ENCODE measurements at regions not wholly inside any gene's neighbourhood (a gene's known extent, or its start where the extent isn't known, plus 50 kb on each side); places are given as distances from the start of the nearest gene placed in this dataset.
"Not testable (repeated sequence)": the region's sequence is repeated elsewhere in the genome, so short reads cannot be mapped to it uniquely, and the experiment has no call there.

DNA sequence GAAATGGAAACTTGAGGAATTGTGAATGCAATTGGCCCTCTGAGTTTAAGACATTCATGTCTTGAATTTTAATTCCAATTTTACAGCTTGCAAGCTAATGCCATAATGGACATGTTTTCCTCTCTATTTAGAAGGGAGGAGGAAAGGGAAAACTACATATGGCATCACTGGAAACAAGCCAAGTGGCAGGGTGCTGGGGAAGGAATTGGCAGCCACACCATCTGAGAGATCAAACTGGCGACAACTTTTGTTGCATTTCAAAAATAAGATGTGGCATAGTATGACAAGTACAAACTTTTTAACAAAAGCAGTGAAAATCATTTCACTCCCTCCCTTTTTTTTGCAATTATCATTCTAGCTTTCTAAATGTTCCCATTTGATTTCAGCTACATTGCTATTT lies 615.6 kb downstream of the CENPC start:
- DNase-seq (ENCODE audit: low spot score): no peak

DNA sequence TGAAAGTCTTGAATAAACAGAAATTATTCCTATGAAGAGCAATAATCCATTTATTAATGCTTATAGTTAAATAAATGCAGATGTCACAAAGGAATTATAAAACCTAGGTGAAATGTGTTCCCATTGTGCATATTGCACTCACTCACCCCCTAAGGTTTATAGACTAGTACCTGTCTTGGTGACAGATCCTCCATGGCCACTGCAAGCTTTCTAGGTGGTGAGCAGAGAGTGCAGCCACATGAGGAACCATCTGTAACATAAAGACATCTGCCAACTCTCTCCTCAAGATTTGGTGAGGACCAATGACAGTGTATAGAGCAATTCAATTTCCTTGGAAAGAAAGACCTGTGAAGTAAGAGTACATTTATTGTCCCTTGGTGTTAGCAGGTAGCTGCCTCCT lies 616.4 kb downstream of the CENPC start:
- not testable (repeated sequence) for DNase-seq (ENCODE audit: low spot score)

DNA sequence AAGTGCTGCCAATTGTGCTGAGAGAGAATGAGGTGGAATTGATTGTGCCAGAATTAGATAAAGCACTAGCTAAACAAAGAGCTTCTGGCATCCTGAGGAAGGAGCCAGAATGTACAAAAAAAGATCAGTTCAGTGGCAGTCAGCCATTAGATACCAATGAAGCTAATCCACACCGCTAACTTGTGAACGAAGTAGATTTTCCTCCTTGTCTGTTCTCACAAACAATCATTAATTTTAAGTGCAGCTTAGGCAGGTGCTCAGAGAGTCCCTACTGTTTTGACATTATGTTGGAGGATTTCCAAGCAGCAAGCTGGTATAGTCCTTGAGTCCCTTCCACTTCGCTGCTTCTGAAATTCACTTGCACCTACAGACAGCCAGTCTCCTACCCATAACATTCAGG lies 617.4 kb downstream of the CENPC start:
- DNase-seq (ENCODE audit: low spot score): no peak

DNA sequence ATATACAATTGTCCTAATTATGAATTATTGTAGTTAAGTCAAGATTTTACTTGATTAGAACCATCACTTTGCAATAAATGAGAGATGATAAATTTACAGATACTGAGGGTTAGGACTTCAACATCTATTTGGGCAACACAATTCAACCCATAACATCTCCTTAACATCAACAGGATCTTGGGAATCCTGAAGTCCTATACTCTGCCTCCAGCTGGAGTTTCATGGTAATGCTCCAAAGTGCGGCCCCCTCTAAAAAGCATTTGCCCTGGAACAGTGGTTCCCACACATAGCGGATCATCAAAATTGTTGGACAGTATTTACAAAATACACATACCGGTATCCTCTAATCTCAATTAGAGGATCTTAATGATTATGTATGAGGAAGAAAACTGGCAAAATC lies 618.6 kb downstream of the CENPC start:
- no peak for DNase-seq (ENCODE audit: low spot score)

DNA sequence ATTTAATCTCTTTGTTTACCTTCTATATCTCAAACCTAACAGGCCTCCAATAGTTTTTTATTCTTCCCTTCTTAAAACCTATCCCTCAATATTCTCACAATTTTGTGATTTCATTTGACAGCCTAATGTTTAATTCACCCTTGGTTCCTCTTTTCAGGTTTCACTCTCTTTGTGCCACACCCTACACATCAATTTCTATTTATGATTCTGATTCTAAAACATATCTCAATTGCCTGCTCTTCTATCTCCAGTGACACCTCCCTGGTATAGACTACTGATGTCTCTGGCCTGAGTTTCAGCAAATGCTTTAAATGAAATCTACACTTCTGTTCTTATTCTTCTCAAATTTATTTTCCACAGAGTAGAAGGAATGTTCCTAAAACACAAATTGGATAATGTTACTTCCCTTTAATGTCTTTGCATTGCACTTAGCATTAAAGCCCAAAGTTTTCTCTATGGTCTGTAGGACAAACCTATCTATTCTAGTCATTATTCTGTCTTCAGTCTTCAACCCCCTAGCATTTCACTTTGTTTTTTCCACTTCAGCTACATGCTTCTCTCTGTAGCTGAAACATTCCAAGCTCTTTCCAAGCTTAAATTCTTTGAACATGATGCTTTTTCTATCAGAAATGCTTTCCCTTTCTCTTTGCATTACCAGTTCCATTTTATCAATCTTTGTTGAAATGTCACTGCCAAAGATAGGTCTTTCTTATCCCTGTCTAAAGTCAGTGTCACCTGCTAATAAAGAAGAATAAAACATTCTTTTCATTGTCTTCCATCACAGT lies 622.0 kb downstream of the CENPC start:
- DNase-seq (ENCODE audit: low spot score): no peak

DNA sequence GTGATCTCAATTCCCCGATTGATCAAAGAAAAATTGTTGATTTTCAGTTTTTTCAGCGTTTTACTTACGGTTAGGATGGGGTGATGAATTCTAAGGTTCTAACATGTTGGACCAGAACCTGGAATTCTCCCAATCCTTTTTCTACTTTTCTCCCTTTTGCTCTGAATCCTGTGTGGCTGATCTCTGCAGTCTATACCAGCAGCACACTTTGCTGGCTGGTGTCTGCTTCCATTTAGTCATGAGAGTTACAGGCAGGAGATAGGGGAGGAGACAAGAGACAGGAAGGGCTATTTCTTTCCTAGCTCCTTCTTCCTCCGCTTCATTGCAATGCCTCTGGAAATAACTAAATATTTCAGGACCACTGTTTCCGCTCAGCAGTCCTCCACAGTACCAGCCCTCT lies 623.9 kb downstream of the CENPC start:
- no peak for DNase-seq (ENCODE audit: low spot score)

DNA sequence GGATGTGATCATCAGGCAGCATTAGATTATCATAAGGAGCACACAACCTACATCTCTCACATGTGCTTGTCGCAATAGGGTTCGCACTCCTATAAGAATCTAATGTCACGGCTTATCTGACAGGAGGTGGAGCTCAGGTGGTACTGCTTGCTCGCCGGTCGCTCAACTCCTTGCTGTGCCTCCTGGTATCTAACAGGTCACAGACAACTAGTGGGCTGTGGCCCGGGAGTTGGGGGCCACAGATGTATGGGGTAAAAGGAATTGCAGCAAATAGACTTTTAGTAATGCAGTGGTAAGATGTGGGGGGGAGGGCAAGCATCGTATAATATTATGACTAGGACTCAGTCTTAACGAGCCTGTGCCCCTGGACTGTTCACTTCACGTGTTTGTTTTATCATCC lies 624.8 kb downstream of the CENPC start:
- DNase-seq (ENCODE audit: low spot score): no peak

DNA sequence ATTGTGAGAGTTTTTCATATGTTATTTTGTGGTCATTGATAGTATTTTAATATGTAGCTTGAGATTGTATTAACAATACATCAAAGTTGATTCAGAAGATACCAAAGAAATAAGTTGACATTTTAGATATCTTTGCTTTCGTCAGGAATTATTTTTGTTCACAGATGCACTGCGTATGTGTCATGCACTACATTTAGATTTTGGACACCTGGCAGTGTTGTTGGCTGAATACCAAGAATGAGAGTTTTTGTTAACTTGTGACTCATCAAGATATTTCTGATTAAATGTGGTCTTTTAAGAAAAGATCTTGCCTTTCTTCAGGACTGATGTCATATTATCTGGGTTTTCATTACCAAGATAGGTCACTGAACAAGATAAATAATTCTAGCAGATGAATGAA lies 633.4 kb downstream of the CENPC start:
- DNase-seq (ENCODE audit: low spot score): no peak

DNA sequence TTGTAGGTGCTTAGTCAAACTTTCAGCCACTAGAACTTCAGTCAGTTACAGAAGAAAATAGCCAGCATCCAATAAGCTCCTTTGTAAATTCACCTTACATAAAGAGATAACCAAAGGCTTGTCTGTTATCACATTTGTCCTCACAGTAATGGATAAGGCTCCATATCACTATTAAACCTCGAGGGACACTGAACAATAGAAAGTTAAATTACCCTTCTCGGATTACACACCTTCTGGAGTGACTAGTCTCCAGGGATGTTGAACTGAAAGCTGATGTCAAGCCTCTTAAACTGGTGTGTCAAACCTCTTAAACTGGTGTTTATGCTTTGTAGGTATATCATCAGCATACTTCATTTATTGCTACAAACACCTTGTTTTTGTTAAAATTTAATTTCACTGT lies 639.0 kb downstream of the CENPC start:
- DNase-seq (ENCODE audit: low spot score): no peak

DNA sequence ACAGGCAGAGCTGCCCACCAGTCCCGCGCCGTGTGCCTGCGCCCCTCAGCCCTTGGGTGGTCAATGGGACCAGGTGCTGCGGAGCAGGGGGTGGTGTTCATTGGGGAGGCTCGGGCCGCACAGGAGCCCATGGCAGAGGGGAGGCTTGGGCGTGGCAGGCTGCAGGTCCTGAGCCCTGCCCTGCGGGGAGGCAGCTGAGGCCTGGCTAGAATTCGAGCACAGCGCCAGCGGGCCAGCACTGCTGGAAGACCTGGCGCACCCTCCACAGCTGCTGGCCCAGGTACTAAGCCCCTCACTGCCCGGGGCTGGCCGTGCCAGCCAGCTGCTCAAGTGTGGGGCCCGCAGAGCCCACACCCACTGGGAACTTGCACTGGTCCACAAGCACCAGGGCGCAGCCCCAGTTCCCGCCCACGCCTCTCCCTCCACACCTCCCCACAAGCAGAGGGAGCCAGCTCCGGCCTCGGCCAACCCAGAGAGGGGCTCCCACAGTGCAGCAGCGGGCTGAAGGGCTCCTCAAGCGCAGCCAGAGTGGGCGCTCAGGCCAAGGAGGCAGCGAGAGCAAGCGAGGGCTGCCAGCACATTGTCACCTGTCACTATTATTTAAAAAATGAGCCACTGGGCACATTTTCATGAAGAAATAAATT lies 645.8 kb downstream of the CENPC start:
- DNase-seq (ENCODE audit: low spot score): no peak

DNA sequence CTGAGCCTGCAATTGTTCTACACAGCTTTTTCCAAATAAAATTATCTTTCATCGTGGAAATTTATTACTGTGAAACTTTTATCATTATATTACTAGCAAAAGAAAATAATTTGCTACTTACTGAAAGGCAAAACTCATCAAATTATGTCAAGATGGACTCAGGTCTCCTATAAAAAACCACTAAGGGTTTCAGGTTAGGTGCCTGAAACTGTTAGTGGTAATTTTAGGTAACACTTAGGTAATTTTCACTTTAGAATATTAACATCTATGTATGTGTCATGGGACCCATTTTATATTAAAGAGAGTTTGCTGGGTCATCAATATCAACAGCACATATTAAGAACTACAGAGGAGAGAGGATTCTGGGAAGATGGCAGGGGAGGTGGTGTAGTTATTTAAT lies 651.5 kb downstream of the CENPC start:
- DNase-seq (ENCODE audit: low spot score): no peak

DNA sequence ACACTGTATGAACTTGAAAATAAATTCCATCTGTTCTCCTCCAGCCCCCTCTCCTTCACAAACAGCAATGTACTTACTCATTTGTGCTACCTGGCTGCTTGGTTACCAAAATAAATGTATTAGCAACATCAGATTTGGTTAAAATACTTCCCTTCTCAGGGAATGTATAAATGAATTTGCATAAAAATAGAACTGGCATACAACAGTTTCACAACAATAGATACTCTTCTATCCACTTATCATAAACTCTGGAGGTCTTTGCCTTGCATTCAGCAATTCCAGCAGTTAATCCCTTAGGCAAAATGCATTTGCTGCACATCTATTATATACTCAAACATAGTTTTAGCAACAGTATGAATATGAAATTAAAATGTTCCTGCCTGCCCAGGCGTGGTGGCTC lies 658.2 kb downstream of the CENPC start:
- DNase-seq (ENCODE audit: low spot score): no peak

DNA sequence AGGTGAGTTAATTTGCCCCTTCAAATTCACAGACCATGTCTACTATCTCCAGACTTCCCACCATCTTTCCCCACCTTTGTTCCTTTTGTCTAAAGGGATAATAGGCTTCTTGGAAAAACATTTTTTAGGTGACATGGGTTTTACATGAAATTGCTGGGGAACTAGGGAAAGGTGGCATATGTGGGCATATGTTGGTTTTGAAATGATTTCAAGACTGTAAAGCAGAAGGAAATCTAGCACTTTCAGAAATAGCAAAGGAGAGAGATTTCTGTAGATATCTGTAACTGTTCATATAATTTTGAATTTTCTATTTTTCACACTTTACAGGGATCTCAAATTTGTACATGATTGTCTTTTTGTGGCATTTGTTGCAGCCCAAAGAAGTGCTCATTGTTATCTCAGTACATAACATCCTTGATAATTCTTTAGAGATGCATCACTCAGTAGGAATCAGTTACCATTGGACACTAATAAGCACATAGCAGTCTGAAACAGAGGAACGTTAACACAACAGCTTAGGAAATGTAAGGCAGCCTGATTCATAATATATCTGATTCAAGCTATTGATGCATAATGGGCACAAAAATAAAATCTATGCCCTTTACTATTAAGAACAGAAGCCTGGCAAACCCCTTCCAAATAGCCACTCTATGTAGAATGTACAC lies 659.7 kb downstream of the CENPC start:
- DNase-seq (ENCODE audit: low spot score): no peak

DNA sequence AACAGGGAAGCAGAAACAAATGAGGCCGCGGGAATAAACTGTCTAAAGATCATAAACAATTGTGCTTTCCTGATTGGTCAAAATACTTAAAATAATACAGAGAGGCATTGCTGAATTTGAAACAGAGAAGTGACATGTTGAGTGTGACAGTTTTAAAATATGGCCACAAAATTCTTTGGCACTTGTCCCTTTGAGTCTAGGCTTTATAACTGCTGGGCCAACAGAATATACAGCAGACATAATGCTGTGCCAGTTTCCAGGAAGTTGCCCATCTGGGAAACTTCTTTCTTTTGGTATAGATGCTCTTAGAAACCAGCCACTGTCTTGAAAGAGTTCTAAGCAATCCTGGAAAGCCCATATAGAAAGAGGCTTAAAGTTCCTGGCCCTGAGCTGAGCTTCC lies 668.4 kb downstream of the CENPC start:
- DNase-seq (ENCODE audit: low spot score): no peak

DNA sequence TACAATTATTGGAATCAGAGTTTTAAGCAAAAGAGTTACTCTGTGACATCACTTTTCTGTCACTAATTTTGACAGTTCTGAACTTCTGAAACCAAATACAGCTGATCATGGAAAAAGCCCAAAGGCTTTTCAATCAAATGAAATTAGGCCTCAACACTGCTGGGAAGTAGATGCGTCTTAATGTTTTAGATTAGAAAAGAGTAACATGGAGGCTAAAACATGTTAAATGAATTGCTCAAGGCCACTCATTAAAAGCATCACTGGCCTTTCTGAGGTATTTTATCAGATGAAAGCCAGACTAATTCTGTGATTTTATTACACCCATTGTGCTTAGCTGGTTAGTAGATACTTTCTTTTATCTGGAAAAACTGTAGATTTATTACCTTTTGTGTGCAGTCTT lies 672.6 kb downstream of the CENPC start:
- DNase-seq (ENCODE audit: low spot score): no peak

DNA sequence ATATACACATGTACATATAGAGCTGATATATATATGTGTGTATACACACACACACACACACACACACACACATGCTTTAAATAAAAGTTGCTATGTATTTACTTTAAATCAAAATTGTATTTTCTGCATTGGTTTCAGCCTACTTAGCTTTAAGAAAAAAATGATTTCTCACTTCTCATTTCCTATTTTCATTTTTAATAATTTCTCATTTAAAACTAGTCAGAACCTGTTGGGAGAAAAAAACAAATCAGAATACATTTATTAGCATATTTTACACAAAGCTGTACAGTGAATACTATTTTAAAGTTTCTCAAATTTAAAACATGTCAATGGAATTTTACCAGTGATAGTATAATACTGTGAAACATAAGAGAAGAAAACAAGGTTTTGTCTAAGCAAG lies 681.8 kb downstream of the CENPC start:
- no peak for DNase-seq (ENCODE audit: low spot score)

DNA sequence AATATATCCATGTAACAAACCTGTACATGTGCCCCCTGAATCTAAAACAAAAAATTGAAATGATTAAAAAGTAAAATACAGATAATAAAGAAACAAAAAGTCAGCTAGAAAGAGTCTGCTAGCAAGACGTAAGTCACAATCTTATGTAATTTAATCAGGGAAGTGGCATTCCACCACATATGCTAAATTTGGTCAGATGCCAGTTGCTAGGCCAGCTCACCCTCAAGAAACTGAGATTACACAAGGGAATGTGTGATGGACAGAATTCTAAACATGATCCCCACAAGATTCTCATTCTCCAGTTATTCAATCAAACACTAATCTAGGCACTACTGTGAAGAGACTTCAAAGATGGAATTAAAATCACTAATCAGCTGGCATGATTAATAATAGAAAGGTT lies 689.3 kb downstream of the CENPC start:
- DNase-seq (ENCODE audit: low spot score): no peak

DNA sequence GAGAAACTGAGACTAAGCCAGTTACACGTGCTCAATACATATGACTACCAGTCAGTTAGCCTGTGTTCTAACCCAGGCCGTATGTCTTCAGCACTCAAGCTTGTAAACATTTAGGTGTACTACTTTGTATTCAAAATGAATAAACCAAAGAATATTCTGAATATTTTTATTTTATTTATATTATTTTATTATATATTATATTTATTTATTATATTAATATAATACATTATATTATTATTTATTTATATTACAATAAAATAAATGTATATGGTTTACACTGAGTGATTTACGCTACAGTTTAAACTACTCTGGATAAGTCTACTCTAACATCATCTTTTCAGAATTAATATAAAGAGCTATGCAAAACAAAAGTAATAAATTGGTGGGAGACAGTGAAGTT lies 691.5 kb downstream of the CENPC start:
- no peak for DNase-seq (ENCODE audit: low spot score)

DNA sequence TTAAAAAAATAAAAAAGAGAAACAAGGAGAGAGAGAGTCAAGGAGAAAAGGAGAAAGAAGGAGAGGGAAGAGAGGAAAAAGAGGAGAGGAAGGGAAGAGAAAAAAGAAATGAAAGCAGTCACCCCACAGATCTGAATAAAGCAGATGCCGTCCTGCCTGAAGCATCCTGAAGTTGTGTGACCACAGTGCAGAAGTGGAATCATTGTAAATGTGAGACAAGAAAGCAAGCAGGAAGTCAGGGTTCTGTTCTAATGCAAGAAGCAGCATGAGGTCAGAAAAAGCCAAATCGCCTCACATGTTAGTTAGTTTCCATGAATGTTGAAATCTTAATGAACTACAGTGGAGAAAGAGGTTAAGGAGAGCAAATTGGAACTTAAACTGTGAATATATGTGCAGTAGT lies 692.5 kb downstream of the CENPC start:
- DNase-seq (ENCODE audit: low spot score): no peak

DNA sequence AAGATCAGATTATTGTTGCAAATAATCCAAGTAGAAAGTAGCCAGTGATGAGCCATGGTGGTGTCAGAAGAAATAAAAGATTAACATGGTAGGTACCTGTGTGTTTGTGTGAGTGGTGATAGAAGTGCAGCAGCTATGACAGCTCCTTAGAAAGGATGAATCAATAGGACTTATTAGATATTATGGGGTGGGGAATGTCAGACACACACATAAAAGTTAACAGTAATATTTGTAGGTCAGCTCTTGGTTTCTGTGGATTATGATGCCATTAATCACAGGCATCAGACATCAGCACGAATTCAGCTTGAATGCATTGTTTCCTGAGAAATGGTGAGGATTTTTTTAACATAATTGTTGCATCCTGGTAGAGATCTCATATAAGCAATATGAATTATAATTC lies 695.7 kb downstream of the CENPC start:
- no peak for DNase-seq (ENCODE audit: low spot score)

DNA sequence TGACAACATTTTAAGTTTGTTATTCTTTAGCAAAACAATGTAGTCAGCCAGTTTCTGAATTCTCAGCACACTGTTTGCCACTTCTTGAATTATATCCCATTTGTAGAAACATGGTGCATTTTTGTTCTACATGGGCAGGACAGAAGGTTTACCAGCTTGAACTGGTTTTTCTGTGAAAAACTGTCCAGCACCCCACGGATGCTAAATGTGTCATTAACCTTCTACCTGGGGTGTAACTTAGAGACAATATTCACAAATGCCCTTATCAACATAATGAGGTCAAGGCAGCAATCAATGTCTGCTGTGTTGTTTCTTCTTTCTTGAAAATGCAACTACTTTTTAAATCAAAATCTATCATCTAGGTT lies 702.6 kb downstream of the CENPC start:
- no peak for DNase-seq (ENCODE audit: low spot score)

DNA sequence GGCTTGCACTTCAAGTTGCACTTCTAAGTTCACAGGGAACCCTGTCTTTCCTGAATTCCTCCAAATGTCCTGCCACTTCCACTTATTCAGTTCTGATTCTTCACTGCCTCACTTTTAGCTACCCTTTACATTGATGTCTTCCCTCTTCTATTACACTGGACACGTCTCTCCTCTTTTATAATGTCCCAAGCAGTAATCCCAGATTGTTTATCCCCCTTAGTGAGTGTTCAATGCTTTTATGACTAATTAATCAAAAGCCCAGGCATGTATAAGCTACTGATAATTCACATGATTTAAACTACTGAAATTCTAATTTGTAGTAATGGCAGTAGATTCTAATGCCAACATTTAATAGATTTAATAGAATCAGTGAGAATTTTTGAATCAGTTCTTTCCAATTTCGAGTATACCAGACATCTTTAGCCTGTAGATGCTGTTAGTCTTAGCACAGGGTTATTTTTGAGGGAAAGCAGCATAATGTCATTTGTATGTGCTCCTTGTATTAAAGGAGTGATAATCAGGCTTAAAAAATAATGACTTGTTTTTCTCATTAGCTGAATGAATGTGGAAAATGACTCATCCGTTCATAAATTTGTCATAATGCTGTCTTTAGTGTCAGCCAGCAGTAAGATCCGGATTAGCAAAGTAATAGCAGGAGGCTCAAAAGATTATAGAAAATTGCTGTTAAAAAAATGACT lies 703.1 kb downstream of the CENPC start:
- no peak for DNase-seq (ENCODE audit: low spot score)

DNA sequence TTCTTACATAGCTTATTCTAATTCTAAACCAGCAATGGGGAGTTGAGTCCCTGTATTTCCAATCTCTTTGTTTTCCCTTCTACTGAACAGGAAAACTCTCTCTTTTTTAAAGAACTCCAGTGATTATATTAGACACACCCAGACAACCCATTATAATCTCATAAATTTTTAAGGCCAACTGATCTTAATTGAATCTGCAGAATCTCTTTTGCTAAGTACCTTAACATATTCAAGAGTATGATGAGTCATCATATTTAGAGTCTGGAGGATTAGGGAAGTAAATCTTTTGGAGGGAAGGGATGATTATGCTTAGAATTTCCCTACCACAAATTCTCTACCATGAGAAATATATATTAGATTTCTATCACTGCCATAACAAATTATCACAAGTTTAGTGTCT lies 705.1 kb downstream of the CENPC start:
- DNase-seq (ENCODE audit: low spot score): no peak

Data from activated CD4-positive, alpha-beta T cell treated with anti-CD3 and anti-CD28 coated beads, Interleukin-2, Interleukin-4, amounts not matched to agents 100 ng/mL and 50 ng/mL, durations not matched to agents 16 hours and 8 hours (primary cell).